HEK293T (cell line): ENCODE measurements at regions not wholly inside any gene's neighbourhood (a gene's known extent, or its start where the extent isn't known, plus 50 kb on each side); places are given as distances from the start of the nearest gene placed in this dataset.

ENCODE experiments used
- ARNT ChIP-seq: fragments of 450-650 bp; IDR thresholded peaks from 2 replicates; pipeline ENCODE4 v1.6.1; 2017; ENCODE audit warnings: mild to moderate bottlenecking
- BHLHE40 ChIP-seq: fragments of 450-650 bp; IDR thresholded peaks from 2 replicates; pipeline ENCODE4 v1.6.1; 2016; ENCODE audit warnings: mild to moderate bottlenecking, moderate library complexity, borderline replicate concordance
- ELF4 ChIP-seq: fragments of 450-650 bp; IDR thresholded peaks from 2 replicates; pipeline ENCODE4 v1.6.1; 2017; ENCODE audit warnings: antibody characterized with exemption
- FOXA1 ChIP-seq: fragments of 450-650 bp; IDR thresholded peaks from 2 replicates; pipeline ENCODE4 v1.6.1; 2016; ENCODE audit warnings: mild to moderate bottlenecking
- FOXK2 ChIP-seq: fragments of 450-650 bp; IDR thresholded peaks from 2 replicates; pipeline ENCODE4 v1.6.1; 2016; ENCODE audit warnings: mild to moderate bottlenecking
- FOXM1 ChIP-seq: fragments of 450-650 bp; IDR thresholded peaks from 2 replicates; pipeline ENCODE4 v1.6.1; 2017; ENCODE audit warnings: mild to moderate bottlenecking, borderline replicate concordance
- LEF1 ChIP-seq: fragments of 450-650 bp; IDR thresholded peaks from 2 replicates; pipeline ENCODE4 v1.6.1; 2017; ENCODE audit warnings: mild to moderate bottlenecking, borderline replicate concordance
- SP1 ChIP-seq: fragments of 450-650 bp; IDR thresholded peaks from 2 replicates; pipeline ENCODE4 v1.6.1; 2017
- SUZ12 ChIP-seq: fragments of 450-650 bp; IDR thresholded peaks from 2 replicates; pipeline ENCODE4 v1.6.1; 2016; ENCODE audit warnings: mild to moderate bottlenecking
- TF ChIP-seq, protein P1 (sequence below): fragments of 450-650 bp; IDR thresholded peaks from 2 replicates; pipeline ENCODE4 v1.6.1; 2016

- TF ChIP-seq SUZ12 (no peak), FOXK2 (no peak), ARNT (no peak), SP1 (no peak), FOXM1 (no peak), BHLHE40 (no peak), ELF4 (no peak), FOXA1 (no peak), LEF1 (no peak)
- TF ChIP-seq, protein P1, sequence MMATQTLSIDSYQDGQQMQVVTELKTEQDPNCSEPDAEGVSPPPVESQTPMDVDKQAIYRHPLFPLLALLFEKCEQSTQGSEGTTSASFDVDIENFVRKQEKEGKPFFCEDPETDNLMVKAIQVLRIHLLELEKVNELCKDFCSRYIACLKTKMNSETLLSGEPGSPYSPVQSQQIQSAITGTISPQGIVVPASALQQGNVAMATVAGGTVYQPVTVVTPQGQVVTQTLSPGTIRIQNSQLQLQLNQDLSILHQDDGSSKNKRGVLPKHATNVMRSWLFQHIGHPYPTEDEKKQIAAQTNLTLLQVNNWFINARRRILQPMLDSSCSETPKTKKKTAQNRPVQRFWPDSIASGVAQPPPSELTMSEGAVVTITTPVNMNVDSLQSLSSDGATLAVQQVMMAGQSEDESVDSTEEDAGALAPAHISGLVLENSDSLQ = no peak
Measured at GRCh38 chr13:100989392-100989791, 314.8 kb upstream of the TMTC4 start.
